ENCODE measurements at regions not wholly inside any gene's neighbourhood (a gene's known extent, or its start where the extent isn't known, plus 50 kb on each side); places are given as distances from the start of the nearest gene placed in this dataset.

GRCh38 chr4:116811730-116812129 lies 273.6 kb downstream of the TRAM1L1 start:
- TF ChIP-seq CTCF (IDR thresholded peaks at IDR 0.05) (no peak), POLR2A (IDR thresholded peaks at IDR 0.05) (no peak)

All from vagina (tissue), 2 donors.